H1 (cell line): ENCODE measurements at regions not wholly inside any gene's neighbourhood (a gene's known extent, or its start where the extent isn't known, plus 50 kb on each side); places are given as distances from the start of the nearest gene placed in this dataset.

Experiments used
- CTCF ChIA-PET: fragments of 300-600 bp; sonication (Branson Sonifier 250); formaldehyde crosslinking; loops from one replicate; lab custom pipeline; 2021; ENCODE audit not compliant: partially characterized antibody; lab: Charles Lee
- POLR2A ChIA-PET: fragments of 300-600 bp; sonication (Branson Sonifier 250); formaldehyde crosslinking; loops from one replicate; lab custom pipeline; 2021; ENCODE audit warnings: inconsistent platforms; ENCODE audit not compliant: partially characterized antibody; lab: Charles Lee
- DNase-seq, 2 experiments: peaks; one replicate each; pipeline versions ENCODE4 v3.0.0 to v3.0.0-alpha.2; 2010 to 2022; ENCODE audit warnings: low spot score in 2 of 2, low read depth in 1 of 2, mixed read lengths in 1 of 2
- FAIRE-seq: peaks from 2 replicates; lab custom pipeline; 2011; peaks lifted over from hg19 to GRCh38; lab: Jason Lieb, UNC
- H2AFZ ChIP-seq: 2 replicates; pipeline ENCODE4 v1.8.1; 2012; ENCODE audit warnings: low read length, inconsistent platforms
- H2AK5ac ChIP-seq: 2 replicates; pipeline ENCODE4 v1.6.1; 2013; ENCODE audit warnings: low read depth, low read length
- H2BK120ac ChIP-seq: replicated peaks from 2 replicates; pipeline ENCODE3; 2013; ENCODE audit warnings: low read depth, low read length, inconsistent platforms
- H2BK12ac ChIP-seq: 2 replicates; pipeline ENCODE4 v1.6.1; 2013; ENCODE audit warnings: low read depth, low read length
- H2BK15ac ChIP-seq: 2 replicates; pipeline ENCODE4 v1.6.1; 2013; ENCODE audit warnings: low read length
- H2BK20ac ChIP-seq: 2 replicates; pipeline ENCODE4 v1.6.1; 2013; ENCODE audit warnings: low read length
- H2BK5ac ChIP-seq: 2 replicates; pipeline ENCODE4 v1.6.1; 2013; ENCODE audit warnings: low read depth, low read length
- H3K14ac ChIP-seq: 2 replicates; pipeline ENCODE4 v1.6.1; 2013; ENCODE audit warnings: inconsistent platforms; ENCODE audit not compliant: insufficient read length
- H3K18ac ChIP-seq: 2 replicates; pipeline ENCODE4 v1.6.1; 2013; ENCODE audit warnings: low read length; ENCODE audit errors: extremely low read depth
- H3K23ac ChIP-seq: 2 replicates; pipeline ENCODE4 v1.6.1; 2013; ENCODE audit warnings: inconsistent platforms; ENCODE audit not compliant: insufficient read length
- H3K23me2 ChIP-seq: 2 replicates; pipeline ENCODE4 v1.6.1; 2013; ENCODE audit warnings: low read depth, low read length
- H3K27ac ChIP-seq: 2 replicates; pipeline ENCODE4 v1.6.1; 2011; ENCODE audit warnings: low read depth, low read length, inconsistent platforms
- H3K27me3 ChIP-seq, 4 experiments: replicated peaks in 1 of 4; 1 replicate in 1 of 4; 2 replicates in 3 of 4; pipeline versions ENCODE4 v1.6.1 to v1.8.1; 2011 to 2013; ENCODE audit warnings: low read length in 3 of 4, mild to moderate bottlenecking in 3 of 4, inconsistent platforms in 2 of 4, mixed read lengths in 2 of 4, moderate library complexity in 1 of 4; ENCODE audit not compliant: control insufficient read depth in 3 of 4, insufficient read depth in 3 of 4; ENCODE audit errors: extremely low read depth in 1 of 4
- H3K36me3 ChIP-seq, 4 experiments: 2 replicates each; pipeline versions ENCODE4 v1.6.1 to v1.8.1; 2011 to 2013; ENCODE audit warnings: mild to moderate bottlenecking in 4 of 4, low read length in 3 of 4, moderate library complexity in 2 of 4, control low read depth in 1 of 4, inconsistent platforms in 1 of 4; ENCODE audit not compliant: insufficient read depth in 4 of 4, control insufficient read depth in 2 of 4
- H3K4ac ChIP-seq: replicated peaks from 2 replicates; pipeline ENCODE3; 2013; ENCODE audit warnings: low read length, low read depth, mixed read lengths, inconsistent platforms; ENCODE audit not compliant: insufficient read length
- H3K4me1 ChIP-seq, 4 experiments: replicated peaks in 1 of 4; 1 replicate in 1 of 4; 2 replicates in 3 of 4; pipeline versions ENCODE4 v1.6.1 to v1.8.1; 2011 to 2013; ENCODE audit warnings: low read length in 3 of 4, inconsistent platforms in 2 of 4, mixed read lengths in 1 of 4; ENCODE audit not compliant: insufficient read depth in 4 of 4, control insufficient read depth in 3 of 4
- H3K4me2 ChIP-seq, 2 experiments: 2 replicates each; pipeline versions ENCODE4 v1.6.1 to v1.8.1; 2011 to 2013; ENCODE audit warnings: low read depth in 2 of 2, low read length in 2 of 2, control low read depth in 1 of 2, inconsistent platforms in 1 of 2, mild to moderate bottlenecking in 1 of 2; ENCODE audit not compliant: insufficient read depth in 1 of 2
- H3K4me3 ChIP-seq, 4 experiments: fragments of 200-600, 300-600 bp in 1 of 4; sonication (generic), shearing (Covaris generic), sonication (Bioruptor Twin) in 1 of 4; 2 replicates each; pipeline versions ENCODE4 v1.5.1 to v1.8.1; 2011 to 2016; ENCODE audit warnings: low read length in 4 of 4, low read depth in 3 of 4, control low read depth in 2 of 4, inconsistent platforms in 2 of 4, mild to moderate bottlenecking in 2 of 4, mixed read lengths in 1 of 4, moderate library complexity in 1 of 4; ENCODE audit not compliant: insufficient read depth in 2 of 4; ENCODE audit errors: extremely low read depth in 1 of 4
- H3K56ac ChIP-seq: replicated peaks from 2 replicates; pipeline ENCODE3; 2013; ENCODE audit warnings: low read depth, mild to moderate bottlenecking, mixed read lengths, low read length, inconsistent platforms; ENCODE audit not compliant: insufficient read length
- H3K79me1 ChIP-seq: 2 replicates; pipeline ENCODE4 v1.6.1; 2013; ENCODE audit warnings: low read depth, low read length, control low read depth
- H3K79me2 ChIP-seq, 2 experiments: 2 replicates each; pipeline versions ENCODE4 v1.6.1 to v1.8.1; 2012 to 2013; ENCODE audit warnings: low read length in 2 of 2, mild to moderate bottlenecking in 2 of 2, inconsistent platforms in 1 of 2; ENCODE audit not compliant: insufficient read depth in 2 of 2, control insufficient read depth in 1 of 2
- H3K9ac ChIP-seq, 4 experiments: replicated peaks in 1 of 4; 1 replicate in 1 of 4; 2 replicates in 3 of 4; pipeline versions ENCODE4 v1.6.1 to v1.8.1; 2011 to 2013; ENCODE audit warnings: low read depth in 3 of 4, low read length in 3 of 4, control low read depth in 2 of 4, mild to moderate bottlenecking in 2 of 4, moderate library complexity in 2 of 4, inconsistent platforms in 1 of 4; ENCODE audit errors: extremely low read depth in 1 of 4
- H3K9me3 ChIP-seq, 2 experiments: 2 replicates each; pipeline versions ENCODE4 v1.6.1 to v1.8.1; 2012 to 2013; ENCODE audit warnings: mild to moderate bottlenecking in 2 of 2, moderate library complexity in 2 of 2, control low read depth in 1 of 2, inconsistent platforms in 1 of 2, low read depth in 1 of 2, low read length in 1 of 2, mixed read lengths in 1 of 2; ENCODE audit not compliant: insufficient read depth in 2 of 2
- H4K20me1 ChIP-seq, 2 experiments: replicated peaks in 1 of 2; 2 replicates each; pipeline versions ENCODE3 to v1.8.1; 2011 to 2013; ENCODE audit warnings: inconsistent platforms in 2 of 2, low read length in 2 of 2, mild to moderate bottlenecking in 1 of 2; ENCODE audit not compliant: insufficient read depth in 2 of 2, control insufficient read depth in 1 of 2
- H4K5ac ChIP-seq: 2 replicates; pipeline ENCODE4 v1.6.1; 2013; ENCODE audit warnings: low read length, low read depth, mixed read lengths, inconsistent platforms; ENCODE audit not compliant: insufficient read length
- H4K8ac ChIP-seq: 2 replicates; pipeline ENCODE4 v1.8.0; 2013; ENCODE audit warnings: mild to moderate bottlenecking, moderate library complexity, low read length, inconsistent platforms; ENCODE audit not compliant: insufficient read depth; ENCODE audit errors: extremely low read depth
- H4K91ac ChIP-seq: replicated peaks from 2 replicates; pipeline ENCODE3; 2013; ENCODE audit warnings: low read length, mixed read lengths, inconsistent platforms; ENCODE audit not compliant: insufficient read length
- CBX5 ChIP-seq: fragments of 300-800, 300-1000 bp; sonication (generic); IDR thresholded peaks from 2 replicates; pipeline ENCODE4 v1.7.1; 2016; ENCODE audit warnings: antibody characterized with exemption, low read length, low read depth
- CEBPB ChIP-seq: IDR thresholded peaks from 2 replicates; pipeline ENCODE4 v1.6.1; 2012; ENCODE audit warnings: low read depth, low read length
- CHD2 ChIP-seq: IDR thresholded peaks from 2 replicates; pipeline ENCODE4 v1.6.1; 2012; ENCODE audit warnings: low read length, improper control_type of control experiment
- CREB1 ChIP-seq: IDR thresholded peaks from 2 replicates; pipeline ENCODE4 v1.6.1; 2012; ENCODE audit warnings: inconsistent platforms
- EZH2 ChIP-seq: fragments of 200-600 bp; sonication (generic); IDR thresholded peaks from 2 replicates; pipeline ENCODE4 v1.7.1; 2012; ENCODE audit warnings: low read depth, mild to moderate bottlenecking, moderate library complexity, low read length, inconsistent platforms; ENCODE audit not compliant: severe bottlenecking
- FOSL1 ChIP-seq: IDR thresholded peaks from 2 replicates; pipeline ENCODE4 v1.6.1; 2011; ENCODE audit warnings: mild to moderate bottlenecking, low read depth, low read length, moderate library complexity; ENCODE audit not compliant: insufficient read depth
- RBBP5 ChIP-seq: IDR thresholded peaks from 2 replicates; pipeline ENCODE4 v1.7.1; 2012; ENCODE audit warnings: low read depth, mild to moderate bottlenecking, inconsistent platforms, low read length, moderate library complexity, borderline replicate concordance
- RNF2 ChIP-seq: fragments of 200-900, 300-1000 bp; sonication (generic); IDR thresholded peaks from 2 replicates; pipeline ENCODE4 v1.7.1; 2016; ENCODE audit warnings: borderline replicate concordance, low read depth, mild to moderate bottlenecking, antibody characterized with exemption, low read length; ENCODE audit not compliant: poor library complexity, severe bottlenecking; ENCODE audit errors: missing control alignments
- SIX5 ChIP-seq: IDR thresholded peaks from 2 replicates; pipeline ENCODE4 v1.6.1; 2011; ENCODE audit warnings: mild to moderate bottlenecking, low read depth, low read length
- SP4 ChIP-seq: IDR thresholded peaks from 2 replicates; pipeline ENCODE4 v1.6.1; 2012; ENCODE audit warnings: low read length, inconsistent platforms
- TAF1 ChIP-seq: IDR thresholded peaks from 2 replicates; pipeline ENCODE4 v1.6.1; 2011; ENCODE audit warnings: mild to moderate bottlenecking, low read depth, low read length
- WGBS, 2 experiments: shearing (Covaris generic) in 1 of 2; methylation state at CpG; one replicate each; pipeline versions ENCODE4 v1.1.6 to v1.1.7; 2013 to 2015; ENCODE audit warnings: low lambda C conversion rate in 2 of 2, mixed read lengths in 2 of 2, inconsistent platforms in 1 of 2, low coverage in 1 of 2, missing lambda C conversion rate in 1 of 2; ENCODE audit not compliant: insufficient replicate concordance in 2 of 2, insufficient coverage in 1 of 2, insufficient read length in 1 of 2; ENCODE audit errors: extremely low coverage in 1 of 2, missing lambda C conversion rate in 1 of 2; 5-methylcytosine and 5-hydroxymethylcytosine counted together

DNA sequence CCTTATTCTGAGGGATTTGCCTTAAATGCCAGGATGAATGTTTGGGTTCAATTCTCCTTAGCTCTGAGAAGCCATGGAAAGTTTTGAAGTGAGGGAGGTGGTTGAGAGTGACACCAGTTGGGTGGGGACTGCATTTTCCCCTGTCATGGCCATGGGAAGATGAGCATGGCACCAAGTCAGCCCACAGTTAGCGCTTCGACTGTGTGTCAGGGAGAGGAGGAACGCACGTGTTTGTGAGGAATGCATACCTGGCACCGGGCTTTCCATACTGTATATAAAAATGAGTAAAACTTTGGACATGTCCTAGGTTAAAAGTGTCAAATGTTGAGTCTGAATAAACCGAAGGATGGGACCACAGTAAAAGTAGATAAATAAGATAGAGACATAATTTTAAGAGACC, 187.5 kb upstream of the KL start:
- Histone ChIP-seq H4K20me1 (peaks cover 0 to under 1% of the 10 kb centered on the region in 2 experiments), H2BK15ac (0 out of 2 replicates have a peak overlapping the region, but pooled peaks have one; percentile 61), H3K4me2 (no peak overlapping the region), H3K56ac (no peak overlapping the region), H3K27ac (no peak overlapping the region), H3K27me3 (peaks cover 0 to 2% (median 0%) of the 10 kb centered on the region in 4 experiments; a peak in 1 of 7 replicates), H2BK120ac (no peak overlapping the region), H4K5ac (no peak overlapping the region), H3K4me3 (no peak overlapping the region), H2BK5ac (no peak overlapping the region), H2AK5ac (no peak overlapping the region), H3K9ac (no peak overlapping the region), H3K23ac (no peak overlapping the region), H3K9me3 (no peaks in the 10 kb centered on the region), H3K23me2 (peaks cover under 1% of the 10 kb centered on the region; the same call in 1 of the 2 replicates), H3K36me3 (no peaks in the 10 kb centered on the region)
- FAIRE-seq = no peak
- ChIA-PET POLR2A (no interaction called here), CTCF (interaction anchor here (0.8 to 1.2 kb wide), 2 partner anchors 12 to 181 kb away, joined by 4 read pairs; no protein-coding TSS in a partner anchor)
- no peak for TF ChIP-seq SIX5
- no peak for TF ChIP-seq RNF2
- no peak for TF ChIP-seq CREB1
- TF ChIP-seq RBBP5 = no peak
- no peak for TF ChIP-seq TAF1
- no peak for TF ChIP-seq CHD2
- TF ChIP-seq SP4 = no peak
- no peak for TF ChIP-seq EZH2
- TF ChIP-seq CEBPB = no peak
- no peak for TF ChIP-seq FOSL1
- no peak for TF ChIP-seq CBX5
- TF ChIP-seq, all 59 proteins: peak for 0
- DNase-seq = no peak
- Histone ChIP-seq H3K18ac (no peak overlapping the region), H4K91ac (no peak overlapping the region), H3K4me1 (peaks cover 0 to 12% (median 8%) of the 10 kb centered on the region in 4 experiments; a peak in 4 of 7 replicates), H3K14ac (no peak overlapping the region), H2BK20ac (0 out of 2 replicates have a peak overlapping the region, but pooled peaks have one; percentile 61), H3K4ac (no peak overlapping the region), H2AFZ (no peak overlapping the region), H3K79me2 (no peaks in the 10 kb centered on the region), H3K79me1 (no peaks in the 10 kb centered on the region), H2BK12ac (peak overlapping the region; percentile 87; the same call in 1 of the 2 replicates), H4K8ac (no peak overlapping the region)
- WGBS, 2 experiments = 88% methylated on average over 6 of the region's 6 CpGs; no CpG with 5 or more reads in 1 of the 2 experiments
